ENCODE measurements at regions not wholly inside any gene's neighbourhood (a gene's known extent, or its start where the extent isn't known, plus 50 kb on each side); places are given as distances from the start of the nearest gene placed in this dataset.
"Not testable (repeated sequence)": the region's sequence is repeated elsewhere in the genome, so short reads cannot be mapped to it uniquely, and the experiment has no call there.

DNA sequence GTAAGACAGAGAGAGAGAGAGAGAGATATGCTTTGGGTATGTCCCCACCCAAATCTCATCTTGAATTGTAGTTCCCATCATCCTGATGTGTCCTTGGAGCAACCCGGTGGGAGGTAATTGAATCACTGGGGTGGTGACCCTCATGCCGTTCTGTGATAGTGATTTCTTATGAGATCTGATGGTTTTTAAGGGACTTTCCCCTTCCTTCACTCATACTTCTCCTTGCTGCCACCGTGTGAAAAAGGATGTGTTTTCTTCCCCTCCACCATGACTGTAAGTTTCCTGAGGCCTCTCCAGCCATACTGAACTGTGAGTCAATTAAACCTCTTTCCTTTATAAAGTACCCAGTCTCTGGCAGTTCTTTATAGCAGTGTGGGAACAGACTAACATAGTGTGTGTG is 60.3 kb downstream of the EOMES start:
- DNase-seq (ENCODE audit: low read depth): no peak

DNA sequence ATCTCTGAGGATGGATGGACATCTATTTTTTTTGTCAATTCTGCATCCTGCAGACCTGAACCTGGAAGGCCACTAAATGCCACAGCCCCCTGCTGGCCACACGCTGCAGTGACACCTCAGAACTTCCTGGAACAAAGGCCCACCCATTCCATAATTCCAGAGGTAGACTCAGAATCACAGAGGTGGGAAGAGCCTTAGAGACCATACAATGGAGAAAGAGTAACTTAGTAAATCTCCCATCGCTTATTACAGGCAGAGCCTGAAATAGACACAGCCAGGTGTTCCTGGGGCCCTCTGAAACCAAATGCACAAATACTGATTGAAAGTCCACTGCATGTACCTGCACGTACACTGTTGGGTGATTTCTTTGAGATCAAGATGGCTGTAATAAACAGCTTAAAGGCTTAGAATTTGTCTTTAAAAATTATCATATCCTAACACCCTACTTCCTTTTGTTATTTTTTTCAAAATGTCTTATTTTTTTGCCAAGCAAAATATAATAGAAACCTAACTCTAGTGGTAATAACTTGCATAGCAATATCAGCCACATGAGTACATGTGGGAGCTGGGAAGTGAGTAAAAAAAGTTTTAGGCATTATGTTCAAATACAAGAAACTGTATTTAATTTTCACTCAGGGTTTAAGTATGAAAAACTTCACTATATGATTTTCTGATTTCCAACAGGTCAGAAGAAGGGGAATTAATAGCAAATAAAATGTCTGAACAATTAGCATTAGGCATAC is 62.7 kb downstream of the EOMES start:
- DNase-seq (ENCODE audit: low read depth): no peak

DNA sequence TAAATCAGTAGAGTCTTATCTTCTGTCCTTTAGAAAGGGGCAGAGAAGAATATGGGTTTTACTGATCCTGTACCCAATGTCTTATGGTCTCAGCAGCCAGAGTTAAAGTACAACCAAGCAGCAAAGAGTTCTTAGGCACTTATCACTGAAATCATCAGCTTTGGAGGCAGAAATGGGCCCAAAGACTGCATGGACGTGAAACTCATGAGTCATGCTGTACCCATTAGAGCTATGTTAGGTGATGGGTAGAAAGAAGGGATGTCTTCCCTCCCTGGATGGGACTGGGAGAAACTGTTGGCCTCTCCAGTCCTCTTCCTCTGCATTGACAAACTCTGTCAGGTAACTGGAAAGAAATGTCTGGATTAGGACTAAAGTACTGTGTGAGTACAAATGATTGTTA is 63.4 kb downstream of the EOMES start:
- DNase-seq (ENCODE audit: low read depth): no peak

DNA sequence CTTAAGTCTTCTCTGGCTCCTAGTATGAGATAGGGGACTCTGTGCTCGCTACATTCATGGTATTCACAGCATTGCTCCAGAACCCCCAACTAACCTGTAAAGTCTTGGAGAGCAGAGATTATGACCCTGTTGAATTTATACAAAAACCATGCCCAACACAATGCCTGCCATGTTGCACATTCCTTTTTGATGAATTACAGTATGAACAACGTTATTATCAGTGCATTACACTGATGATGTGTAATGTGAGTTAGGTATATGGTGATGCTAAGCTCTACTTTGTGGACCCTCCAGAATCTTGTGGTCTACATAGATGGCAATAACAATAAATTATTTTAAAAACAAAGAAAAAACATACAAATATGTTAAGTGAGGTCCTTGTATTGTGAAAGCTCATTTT is 64.3 kb downstream of the EOMES start:
- DNase-seq (ENCODE audit: low read depth): no peak

DNA sequence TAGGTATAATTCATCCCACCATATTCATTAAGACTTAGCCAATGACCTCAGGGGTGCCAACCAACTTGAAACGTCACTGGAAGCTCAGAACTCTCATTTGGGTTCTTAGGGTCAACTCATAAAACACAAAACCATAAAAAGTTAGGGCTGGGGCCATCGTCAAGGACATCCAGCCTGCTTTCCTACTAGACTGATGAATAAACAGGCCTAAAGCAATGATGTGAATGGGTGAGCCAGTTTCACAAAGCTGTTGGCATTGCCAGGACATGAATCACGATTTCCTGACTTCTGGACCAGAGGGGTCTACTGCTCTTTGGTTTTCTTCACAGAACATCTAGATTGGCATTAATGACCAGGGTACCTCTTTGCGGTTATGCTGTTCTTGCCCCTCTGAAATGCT is 64.7 kb downstream of the EOMES start:
- DNase-seq (ENCODE audit: low read depth): no peak

- no peak for DNase-seq (ENCODE audit: low read depth)
Measured at GRCh38 chr3:27656790-27657189, 65.3 kb downstream of the EOMES start.

- DNase-seq (ENCODE audit: low read depth): no peak
Measured at GRCh38 chr3:27655547-27655946, 66.6 kb downstream of the EOMES start.

GRCh38 chr3:27653803-27654558 is 68.1 kb downstream of the EOMES start:
- no peak for DNase-seq (ENCODE audit: low read depth)

- DNase-seq (ENCODE audit: low read depth): no peak
Measured at GRCh38 chr3:27649277-27649676, 72.8 kb downstream of the EOMES start.

DNA sequence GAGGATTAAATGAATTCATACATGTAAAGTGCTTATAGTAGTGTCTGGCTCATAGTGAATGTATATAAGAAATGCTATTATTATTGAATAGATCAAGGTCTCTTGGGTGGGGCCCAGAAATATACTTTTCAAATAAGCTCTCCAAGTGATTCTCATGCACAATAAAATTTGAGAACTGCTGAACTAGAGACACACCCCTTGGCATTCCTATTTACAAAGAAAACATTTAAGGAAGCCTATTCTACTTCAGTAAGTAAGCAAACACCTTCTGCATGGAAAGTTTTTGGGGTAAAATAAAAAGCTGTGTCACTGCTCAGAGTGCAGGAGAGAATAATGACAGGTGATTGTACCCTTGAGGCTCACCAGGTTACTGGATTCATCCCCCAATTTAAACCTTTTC is 75.2 kb downstream of the EOMES start:
- no peak for DNase-seq (ENCODE audit: low read depth)

GRCh38 chr3:27644941-27645340 is 77.2 kb downstream of the EOMES start:
- DNase-seq (ENCODE audit: low read depth): no peak

GRCh38 chr3:27643355-27643754 is 78.8 kb downstream of the EOMES start:
- DNase-seq (ENCODE audit: low read depth): no peak

DNA sequence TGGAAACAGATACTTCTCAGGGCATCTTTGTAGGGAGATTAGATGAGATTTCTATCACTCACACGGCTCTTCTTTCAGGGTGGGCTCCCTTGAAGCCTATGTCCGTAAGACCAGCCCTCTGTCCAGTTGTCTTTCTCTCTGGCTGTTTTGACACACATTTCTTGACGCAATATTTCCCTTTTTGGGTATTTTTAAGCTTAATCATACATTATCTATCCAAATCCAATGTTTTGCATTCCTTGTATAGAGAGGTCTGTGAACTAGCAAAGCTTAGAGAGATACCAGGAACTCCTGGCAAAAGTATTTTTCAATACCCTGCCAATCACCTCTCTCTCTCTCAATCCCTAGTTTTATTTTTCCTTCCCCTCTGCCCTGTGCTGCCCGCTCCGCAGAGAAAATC is 79.3 kb downstream of the EOMES start:
- DNase-seq (ENCODE audit: low read depth): no peak

DNA sequence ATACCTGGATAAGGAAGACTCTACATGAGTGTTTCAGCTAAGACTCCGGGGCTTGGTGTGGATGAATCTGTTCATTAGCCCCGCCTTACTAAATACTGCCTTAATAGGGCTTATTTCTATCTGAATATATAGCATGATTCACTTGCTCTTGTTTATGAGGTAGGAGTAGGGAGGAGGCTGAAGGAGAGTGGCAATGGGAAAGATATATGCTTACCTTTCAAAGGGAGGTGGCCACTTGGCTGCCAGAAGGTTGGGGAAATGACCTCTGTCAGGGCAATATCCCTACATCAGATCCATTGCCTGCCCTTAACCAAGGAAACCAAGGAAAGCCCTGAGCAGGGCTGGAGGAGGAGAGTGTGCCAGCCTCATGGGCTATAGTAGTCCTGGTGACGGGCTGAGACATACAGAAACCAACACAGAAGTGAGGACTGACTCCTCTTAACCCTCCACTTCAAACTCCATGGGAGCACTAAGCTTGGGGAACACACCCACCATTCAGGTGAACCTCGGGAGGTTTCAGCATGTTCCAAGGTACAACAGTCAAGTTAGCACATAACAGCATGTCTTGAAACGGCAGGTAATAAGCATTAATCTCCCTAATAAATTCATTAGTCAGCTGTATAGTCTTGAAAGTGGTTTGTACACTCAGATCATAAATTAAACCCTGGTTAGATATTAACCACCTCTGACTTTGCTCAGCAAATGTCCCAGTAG is 80.1 kb downstream of the EOMES start:
- no peak for DNase-seq (ENCODE audit: low read depth)

DNA sequence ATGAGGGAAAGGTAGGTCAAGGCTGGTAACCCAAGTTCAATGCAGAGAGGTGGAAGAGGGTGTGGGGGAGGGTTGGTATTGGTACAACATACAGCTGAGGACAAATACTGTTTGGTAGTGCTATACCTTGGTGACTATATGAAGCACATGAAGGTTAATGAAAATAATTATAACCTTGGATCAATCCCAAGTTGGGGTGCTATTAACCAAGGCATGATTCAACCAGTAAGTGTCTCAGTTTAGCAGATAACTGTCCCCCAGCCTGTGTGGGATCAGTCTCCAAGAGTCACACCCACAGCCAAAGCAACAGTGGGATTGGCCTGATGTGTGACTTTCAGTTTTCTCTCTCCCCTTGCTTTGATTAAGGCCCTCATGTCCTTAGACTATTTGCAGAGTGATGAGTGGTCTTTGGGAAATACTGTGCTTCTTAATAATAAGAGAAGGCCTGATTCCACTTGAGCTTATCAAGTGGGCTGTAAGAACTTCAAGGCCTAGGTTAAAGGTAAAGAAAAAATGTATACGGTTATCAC is 80.8 kb downstream of the EOMES start:
- DNase-seq (ENCODE audit: low read depth): no peak

- DNase-seq (ENCODE audit: low read depth): no peak
Measured at GRCh38 chr3:27639271-27639670, 82.9 kb downstream of the EOMES start.

DNA sequence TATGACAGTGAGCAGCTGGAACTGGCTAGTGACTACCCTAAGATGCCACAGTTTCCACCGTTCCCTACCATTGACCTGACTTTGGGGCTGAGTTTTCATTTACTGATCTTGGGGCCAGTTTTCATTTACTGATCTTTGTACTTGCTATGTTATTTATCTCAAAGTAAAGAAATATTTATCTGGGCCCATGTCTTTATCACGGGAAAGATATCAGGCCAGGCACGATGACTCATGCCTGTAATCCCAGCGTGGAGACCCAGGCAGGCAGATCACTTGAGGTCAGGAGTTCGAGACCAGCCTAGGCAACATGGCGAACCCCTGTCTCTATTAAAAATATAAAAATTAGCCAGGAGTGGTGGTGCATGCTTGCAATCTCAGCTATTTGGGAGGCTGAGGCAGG is 83.5 kb downstream of the EOMES start:
- no peak for DNase-seq (ENCODE audit: low read depth)

DNA sequence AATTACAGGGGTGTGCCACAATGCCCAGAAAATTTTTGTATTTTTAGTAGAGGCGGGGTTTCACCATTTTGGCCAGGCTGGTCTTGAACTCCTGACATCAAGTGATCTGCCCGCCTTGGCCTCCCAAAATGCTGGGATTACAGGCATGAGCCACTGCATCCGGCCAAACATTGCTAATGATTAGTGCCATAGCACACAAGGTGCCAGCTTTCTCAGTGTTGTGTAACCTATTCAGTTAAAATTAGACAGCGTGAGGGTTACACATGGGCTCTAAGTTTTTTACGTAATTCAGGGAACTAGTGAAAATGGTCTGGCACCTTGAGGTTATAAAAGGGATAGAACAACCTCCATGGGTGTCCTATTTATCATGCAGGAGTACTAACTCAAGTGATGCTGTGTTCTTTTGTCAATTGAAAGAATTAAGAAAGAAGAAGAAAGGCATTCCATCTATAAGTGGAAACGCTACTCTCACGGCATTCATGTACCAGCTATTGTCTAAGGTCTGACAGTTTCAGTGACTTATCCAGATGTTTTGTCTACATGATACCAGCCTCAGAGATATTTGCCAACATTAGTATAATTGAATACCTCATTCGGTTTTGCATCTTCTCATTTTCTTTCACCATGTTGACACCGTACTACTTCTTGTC is 84.7 kb downstream of the EOMES start:
- no peak for DNase-seq (ENCODE audit: low read depth)

DNA sequence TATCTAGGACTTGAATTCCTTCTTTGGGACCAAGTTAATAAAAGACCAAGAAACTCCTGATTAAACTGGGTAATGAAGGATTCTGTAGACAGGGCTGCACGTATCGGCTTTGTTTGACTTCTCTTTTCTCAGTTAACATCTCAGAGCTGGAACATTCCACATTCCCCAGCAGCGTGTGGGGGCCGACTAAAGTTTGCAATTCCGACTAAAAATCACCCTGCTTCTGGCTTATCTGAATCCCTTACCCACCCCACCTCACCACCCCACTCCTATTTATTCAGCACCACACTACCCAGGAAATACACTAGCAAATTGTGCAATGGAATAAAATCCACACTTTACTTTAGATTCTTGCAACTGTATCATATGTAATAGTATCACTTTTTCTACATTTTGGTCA is 87.1 kb downstream of the EOMES start:
- not testable (repeated sequence) for DNase-seq (ENCODE audit: low read depth)

GRCh38 chr3:27633224-27633545 is 88.9 kb downstream of the EOMES start:
- DNase-seq (ENCODE audit: low read depth): no peak

DNA sequence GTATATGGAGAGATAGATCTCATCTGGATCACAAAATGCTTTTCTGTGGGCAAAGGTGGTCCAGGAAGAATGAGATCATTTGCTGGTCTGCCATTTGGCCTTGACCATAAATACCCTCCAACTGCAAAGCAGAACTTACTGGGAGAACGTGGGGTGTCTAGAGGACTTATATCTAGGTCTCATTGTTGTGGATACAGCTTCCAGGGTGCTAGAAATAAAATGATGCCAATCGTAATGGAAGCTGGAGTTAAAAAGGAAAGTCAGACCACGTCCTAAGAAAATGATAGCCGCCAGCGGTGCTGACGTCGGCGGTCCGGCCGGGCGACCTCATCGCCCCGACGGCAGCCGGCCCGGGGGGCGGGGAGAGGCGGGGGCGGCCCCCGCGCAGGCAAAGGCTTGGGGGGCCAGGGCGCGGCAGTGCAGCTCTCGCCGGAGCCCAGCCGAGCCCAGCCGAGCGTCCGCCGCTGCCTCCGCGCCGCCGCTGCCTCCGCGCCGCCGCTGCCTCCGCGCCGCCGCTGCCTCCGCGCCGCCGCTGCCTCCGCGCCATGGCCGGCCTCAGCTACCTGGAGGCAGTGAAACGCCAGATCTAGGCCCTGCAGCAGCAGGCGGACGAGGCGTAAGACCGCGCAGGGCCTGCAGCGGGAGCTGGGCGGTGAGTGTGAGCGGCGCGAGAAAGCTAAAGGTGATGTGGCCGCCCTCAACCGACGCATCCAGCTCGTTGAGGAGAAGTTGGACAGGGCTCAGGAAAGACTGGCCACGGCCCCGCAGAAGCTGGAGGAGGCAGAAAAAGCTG is 89.5 kb downstream of the EOMES start:
- no peak for DNase-seq (ENCODE audit: low read depth)

- DNase-seq (ENCODE audit: low read depth): no peak
Measured at GRCh38 chr3:27630885-27631284, 91.2 kb downstream of the EOMES start.
